ENCODE measurements at regions not wholly inside any gene's neighbourhood (a gene's known extent, or its start where the extent isn't known, plus 50 kb on each side); places are given as distances from the start of the nearest gene placed in this dataset.
"Not testable (repeated sequence)": the region's sequence is repeated elsewhere in the genome, so short reads cannot be mapped to it uniquely, and the experiment has no call there.

DNA sequence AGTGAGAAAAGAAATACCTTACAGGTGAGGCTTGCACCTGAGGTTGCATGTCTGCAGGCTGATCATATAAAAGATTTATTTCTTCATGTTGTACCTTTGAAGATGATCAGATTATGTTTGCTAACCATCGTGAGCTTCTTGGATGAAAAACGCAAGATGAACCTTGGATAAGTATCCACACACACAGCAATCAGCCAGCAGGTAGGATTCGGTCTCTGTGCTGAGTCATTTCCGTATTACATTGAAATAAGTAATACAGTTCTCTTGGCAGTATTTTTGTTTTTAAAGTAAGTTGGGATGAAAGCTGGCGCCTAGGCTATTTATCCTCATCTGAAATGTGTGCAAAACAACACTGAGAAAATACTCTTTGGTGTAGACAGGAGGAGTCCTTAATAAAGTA, 109.0 kb upstream of the PRKCQ start:
- Histone ChIP-seq H3K36me3 (replicated peaks; ENCODE audit: insufficient read depth, low read depth) (no peaks in the 10 kb centered on the region), H3K4me2 (no peak overlapping the region)
- 90% methylated on average over 5 of the region's 5 CpGs for WGBS (ENCODE audit: low lambda C conversion rate, missing lambda C conversion rate)

DNA sequence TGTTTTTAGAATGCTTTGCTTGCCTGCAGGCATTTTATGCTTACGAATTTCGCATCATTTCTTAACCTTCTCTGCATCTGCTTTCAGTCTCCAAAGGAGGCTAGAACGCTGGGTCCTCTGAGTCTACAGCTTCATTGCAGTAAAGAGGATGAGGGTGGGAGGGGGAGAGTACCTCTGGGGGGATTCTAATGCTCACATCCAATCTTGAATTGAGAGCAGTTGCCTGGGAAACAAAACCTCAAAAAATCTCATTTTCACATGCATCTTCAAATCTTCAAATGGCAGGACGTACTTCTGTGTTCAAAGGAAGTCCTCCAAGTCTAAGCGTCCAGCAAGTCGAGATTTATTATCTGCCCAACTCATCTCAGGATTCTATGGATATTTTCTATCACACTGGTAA, 100.7 kb upstream of the PRKCQ start:
- Histone ChIP-seq H3K9me3 (ENCODE audit: low read depth) (no peaks in the 10 kb centered on the region), H3K9me2 (replicated peaks; ENCODE audit: insufficient read depth) (no peaks in the 10 kb centered on the region), H3K27ac (no peak overlapping the region), H2AFZ (no peak overlapping the region), H3K4me1 (ENCODE audit: insufficient read depth) (no peaks in the 10 kb centered on the region), H3K79me2 (no peaks in the 10 kb centered on the region), H3K27me3 (peaks cover 11% of the 10 kb centered on the region), H3K4me3 (no peak overlapping the region), H4K20me1 (ENCODE audit: insufficient read depth, poor library complexity, severe bottlenecking) (no peaks in the 10 kb centered on the region), H3K36me3 (replicated peaks; ENCODE audit: insufficient read depth, low read depth) (no peaks in the 10 kb centered on the region), H3K4me2 (no peak overlapping the region)
- WGBS (ENCODE audit: low lambda C conversion rate, missing lambda C conversion rate) = 86% methylated on average over 6 of the region's 6 CpGs
- no peak for DNase-seq (ENCODE audit: low spot score)
- TF ChIP-seq EZH2 (IDR thresholded peaks at IDR 0.05; ENCODE audit: borderline replicate concordance) (no peak), EZH2phosphoT487 (IDR thresholded peaks at IDR 0.05; ENCODE audit: low read depth, severe bottlenecking, unreplicated experiment) (no peak)
- TF ChIP-seq, protein P1, sequence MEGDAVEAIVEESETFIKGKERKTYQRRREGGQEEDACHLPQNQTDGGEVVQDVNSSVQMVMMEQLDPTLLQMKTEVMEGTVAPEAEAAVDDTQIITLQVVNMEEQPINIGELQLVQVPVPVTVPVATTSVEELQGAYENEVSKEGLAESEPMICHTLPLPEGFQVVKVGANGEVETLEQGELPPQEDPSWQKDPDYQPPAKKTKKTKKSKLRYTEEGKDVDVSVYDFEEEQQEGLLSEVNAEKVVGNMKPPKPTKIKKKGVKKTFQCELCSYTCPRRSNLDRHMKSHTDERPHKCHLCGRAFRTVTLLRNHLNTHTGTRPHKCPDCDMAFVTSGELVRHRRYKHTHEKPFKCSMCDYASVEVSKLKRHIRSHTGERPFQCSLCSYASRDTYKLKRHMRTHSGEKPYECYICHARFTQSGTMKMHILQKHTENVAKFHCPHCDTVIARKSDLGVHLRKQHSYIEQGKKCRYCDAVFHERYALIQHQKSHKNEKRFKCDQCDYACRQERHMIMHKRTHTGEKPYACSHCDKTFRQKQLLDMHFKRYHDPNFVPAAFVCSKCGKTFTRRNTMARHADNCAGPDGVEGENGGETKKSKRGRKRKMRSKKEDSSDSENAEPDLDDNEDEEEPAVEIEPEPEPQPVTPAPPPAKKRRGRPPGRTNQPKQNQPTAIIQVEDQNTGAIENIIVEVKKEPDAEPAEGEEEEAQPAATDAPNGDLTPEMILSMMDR (IDR thresholded peaks at IDR 0.05; ENCODE audit: poor library complexity) = no peak

More for the DNA sequence above, 109.0 kb upstream of the PRKCQ start:
- H2AFZ ChIP-seq = no peak overlapping the region
- no peaks in the 10 kb centered on the region for H4K20me1 ChIP-seq (ENCODE audit: insufficient read depth, poor library complexity, severe bottlenecking)
- no peaks in the 10 kb centered on the region for H3K9me2 ChIP-seq (replicated peaks; ENCODE audit: insufficient read depth)
- DNase-seq (ENCODE audit: low spot score) = no peak
- no peak overlapping the region for H3K27ac ChIP-seq
- H3K27me3 ChIP-seq = no peaks in the 10 kb centered on the region
- TF ChIP-seq EZH2phosphoT487 (IDR thresholded peaks at IDR 0.05; ENCODE audit: low read depth, severe bottlenecking, unreplicated experiment) (no peak), EZH2 (IDR thresholded peaks at IDR 0.05; ENCODE audit: borderline replicate concordance) (no peak)
- TF ChIP-seq, protein P1 (IDR thresholded peaks at IDR 0.05; ENCODE audit: poor library complexity) = no peak
- no peaks in the 10 kb centered on the region for H3K4me1 ChIP-seq (ENCODE audit: insufficient read depth)
- H3K79me2 ChIP-seq = no peaks in the 10 kb centered on the region
- H3K4me3 ChIP-seq = no peak overlapping the region
- no peaks in the 10 kb centered on the region for H3K9me3 ChIP-seq (ENCODE audit: low read depth)

DNA sequence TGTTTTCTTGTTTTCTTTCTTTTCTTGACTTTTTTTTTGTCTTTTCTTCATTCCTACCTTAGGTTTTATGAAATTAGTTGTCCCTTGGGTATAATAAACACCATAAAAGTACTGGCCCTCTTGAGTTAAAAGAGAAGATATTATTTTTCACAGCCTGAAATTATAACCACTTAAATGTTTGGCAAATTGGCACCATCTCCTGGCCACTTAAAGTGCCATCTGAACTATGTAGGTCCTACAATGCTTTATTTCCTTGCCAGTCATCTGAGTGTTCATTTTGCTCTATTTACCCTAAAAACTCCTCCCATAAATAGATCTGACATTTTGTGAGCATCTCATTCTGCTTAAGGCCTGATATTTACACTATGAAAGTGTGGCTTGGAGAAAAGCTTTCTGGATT, 98.9 kb upstream of the PRKCQ start:
- H3K9me2 ChIP-seq (replicated peaks; ENCODE audit: insufficient read depth) = no peaks in the 10 kb centered on the region
- no peak overlapping the region for H3K27ac ChIP-seq
- H3K27me3 ChIP-seq = peaks cover 18% of the 10 kb centered on the region
- H3K4me2 ChIP-seq = no peak overlapping the region
- DNase-seq (ENCODE audit: low spot score) = no peak
- no peaks in the 10 kb centered on the region for H3K79me2 ChIP-seq
- H3K4me1 ChIP-seq (ENCODE audit: insufficient read depth) = no peaks in the 10 kb centered on the region
- no peaks in the 10 kb centered on the region for H4K20me1 ChIP-seq (ENCODE audit: insufficient read depth, poor library complexity, severe bottlenecking)
- no peaks in the 10 kb centered on the region for H3K9me3 ChIP-seq (ENCODE audit: low read depth)
- H2AFZ ChIP-seq = no peak overlapping the region
- no peak overlapping the region for H3K4me3 ChIP-seq
- TF ChIP-seq, protein P1 (IDR thresholded peaks at IDR 0.05; ENCODE audit: poor library complexity) = no peak
- no peak for TF ChIP-seq EZH2 (IDR thresholded peaks at IDR 0.05; ENCODE audit: borderline replicate concordance)
- no peak for TF ChIP-seq EZH2phosphoT487 (IDR thresholded peaks at IDR 0.05; ENCODE audit: low read depth, severe bottlenecking, unreplicated experiment)
- H3K36me3 ChIP-seq (replicated peaks; ENCODE audit: insufficient read depth, low read depth) = no peaks in the 10 kb centered on the region

DNA sequence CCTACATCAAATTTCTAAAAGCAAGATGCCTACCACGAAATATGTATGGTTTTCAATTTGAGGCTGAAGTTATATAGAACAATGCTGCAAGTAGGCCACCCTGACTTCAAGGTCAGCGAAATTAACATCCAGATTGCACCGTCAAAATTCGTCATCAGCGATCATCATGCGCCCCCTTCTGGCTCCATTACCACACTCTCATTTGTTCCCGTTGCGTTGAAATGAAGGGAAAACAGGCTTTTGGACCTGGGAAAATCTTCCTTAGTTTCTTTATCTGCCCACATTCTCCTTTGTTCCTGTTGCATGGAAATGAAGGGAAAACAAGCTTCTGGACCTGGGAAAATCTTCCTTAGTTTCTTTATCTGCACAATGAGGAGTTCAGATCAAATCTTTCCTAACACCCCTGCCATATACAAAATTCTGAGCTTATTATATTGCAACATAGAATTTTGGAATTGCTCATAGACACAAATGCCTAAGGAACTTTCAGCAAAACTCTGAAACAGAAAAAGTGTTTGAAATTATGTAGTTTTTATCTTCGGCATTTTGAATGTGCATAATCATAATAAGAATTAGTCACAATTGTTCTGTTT, 98.2 kb upstream of the PRKCQ start:
- Histone ChIP-seq H3K9me3 (ENCODE audit: low read depth) (no peaks in the 10 kb centered on the region), H4K20me1 (ENCODE audit: insufficient read depth, poor library complexity, severe bottlenecking) (no peaks in the 10 kb centered on the region), H3K4me1 (ENCODE audit: insufficient read depth) (no peaks in the 10 kb centered on the region), H3K36me3 (replicated peaks; ENCODE audit: insufficient read depth, low read depth) (no peaks in the 10 kb centered on the region), H3K9me2 (replicated peaks; ENCODE audit: insufficient read depth) (no peaks in the 10 kb centered on the region), H3K27ac (no peak overlapping the region), H3K79me2 (no peaks in the 10 kb centered on the region), H3K4me3 (no peak overlapping the region), H3K27me3 (peaks cover 18% of the 10 kb centered on the region), H3K4me2 (no peak overlapping the region), H2AFZ (no peak overlapping the region)
- DNase-seq (ENCODE audit: low spot score) = peak; percentile 58
- no peak for TF ChIP-seq EZH2 (IDR thresholded peaks at IDR 0.05; ENCODE audit: borderline replicate concordance)
- TF ChIP-seq, protein P1 (IDR thresholded peaks at IDR 0.05; ENCODE audit: poor library complexity) = peak; percentile 76
- WGBS (ENCODE audit: low lambda C conversion rate, missing lambda C conversion rate) = 18% methylated on average over 9 of the region's 9 CpGs

DNA sequence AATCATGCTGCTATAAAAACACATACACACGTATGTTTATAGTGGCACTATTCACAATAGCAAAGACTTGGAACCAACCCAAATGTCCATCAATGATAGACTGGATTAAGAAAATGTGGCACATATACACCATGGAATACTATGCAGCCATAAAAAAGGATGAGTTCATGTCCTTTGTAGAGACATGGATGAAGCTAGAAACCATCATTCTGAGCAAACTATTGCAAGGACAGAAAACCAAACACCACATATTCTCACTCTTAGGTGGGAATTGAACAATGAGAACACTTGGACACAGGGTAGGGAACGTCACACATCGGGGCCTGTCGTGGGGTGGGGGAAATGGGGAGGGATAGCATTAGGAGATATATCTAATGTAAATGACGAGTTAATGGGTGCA, 97.1 kb upstream of the PRKCQ start:
- not testable (repeated sequence) for H3K36me3 ChIP-seq (replicated peaks; ENCODE audit: insufficient read depth, low read depth); DNase-seq (ENCODE audit: low spot score); H3K4me3 ChIP-seq; H4K20me1 ChIP-seq (ENCODE audit: insufficient read depth, poor library complexity, severe bottlenecking); H3K9me3 ChIP-seq (ENCODE audit: low read depth); H3K4me2 ChIP-seq; H3K27ac ChIP-seq; H3K9me2 ChIP-seq (replicated peaks; ENCODE audit: insufficient read depth); H3K79me2 ChIP-seq; H3K4me1 ChIP-seq (ENCODE audit: insufficient read depth); H2AFZ ChIP-seq
- WGBS (ENCODE audit: low lambda C conversion rate, missing lambda C conversion rate) = 93% methylated on average over 5 of the region's 5 CpGs
- H3K27me3 ChIP-seq = peaks cover 18% of the 10 kb centered on the region
